ENCODE measurements at regions not wholly inside any gene's neighbourhood (a gene's known extent, or its start where the extent isn't known, plus 50 kb on each side); places are given as distances from the start of the nearest gene placed in this dataset.

DNA sequence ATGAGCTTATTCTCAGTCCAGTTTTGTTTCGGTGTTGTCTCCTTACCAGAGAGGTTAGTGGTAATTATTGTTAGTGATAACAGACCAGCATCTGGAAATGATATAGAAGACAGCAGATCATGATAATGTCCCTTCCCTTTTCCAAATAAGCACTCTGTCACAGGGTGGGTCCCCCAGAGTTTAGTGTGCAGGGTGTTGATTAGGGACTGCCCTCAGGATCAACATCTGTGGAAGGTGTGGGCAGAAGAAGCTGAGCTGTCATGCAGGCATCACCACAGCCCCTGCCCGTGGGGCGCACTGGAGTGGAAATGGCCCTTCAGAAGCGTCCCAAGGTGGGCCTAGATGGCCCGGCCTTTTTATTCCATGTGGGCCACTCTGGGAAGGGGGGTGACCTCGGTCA is 67.6 kb upstream of the DTNBP1 start:
- TF ChIP-seq ZSCAN30 (tag by site-specific recombination; IDR thresholded peaks at IDR 0.05) (no peak), TCF7L2 (IDR thresholded peaks at IDR 0.05; ENCODE audit: borderline replicate concordance, low read depth, low read length) (no peak), YY1 (tag by site-specific recombination; IDR thresholded peaks at IDR 0.05) (no peak), GLI4 (tag by site-specific recombination; IDR thresholded peaks at IDR 0.05) (no peak), REPIN1 (tag by site-specific recombination; IDR thresholded peaks at IDR 0.05; ENCODE audit: low read depth) (no peak), HOXD13 (CRISPR knock-in tag; IDR thresholded peaks at IDR 0.05; ENCODE audit: borderline replicate concordance) (no peak), SP2 (tag by site-specific recombination; IDR thresholded peaks at IDR 0.05) (no peak), SCRT1 (tag by site-specific recombination; IDR thresholded peaks at IDR 0.05; ENCODE audit: borderline replicate concordance) (no peak), ZNF133 (tag by site-specific recombination; IDR thresholded peaks at IDR 0.05) (no peak), SP7 (tag by site-specific recombination; IDR thresholded peaks at IDR 0.05) (no peak)
- TF ChIP-seq, protein P1, sequence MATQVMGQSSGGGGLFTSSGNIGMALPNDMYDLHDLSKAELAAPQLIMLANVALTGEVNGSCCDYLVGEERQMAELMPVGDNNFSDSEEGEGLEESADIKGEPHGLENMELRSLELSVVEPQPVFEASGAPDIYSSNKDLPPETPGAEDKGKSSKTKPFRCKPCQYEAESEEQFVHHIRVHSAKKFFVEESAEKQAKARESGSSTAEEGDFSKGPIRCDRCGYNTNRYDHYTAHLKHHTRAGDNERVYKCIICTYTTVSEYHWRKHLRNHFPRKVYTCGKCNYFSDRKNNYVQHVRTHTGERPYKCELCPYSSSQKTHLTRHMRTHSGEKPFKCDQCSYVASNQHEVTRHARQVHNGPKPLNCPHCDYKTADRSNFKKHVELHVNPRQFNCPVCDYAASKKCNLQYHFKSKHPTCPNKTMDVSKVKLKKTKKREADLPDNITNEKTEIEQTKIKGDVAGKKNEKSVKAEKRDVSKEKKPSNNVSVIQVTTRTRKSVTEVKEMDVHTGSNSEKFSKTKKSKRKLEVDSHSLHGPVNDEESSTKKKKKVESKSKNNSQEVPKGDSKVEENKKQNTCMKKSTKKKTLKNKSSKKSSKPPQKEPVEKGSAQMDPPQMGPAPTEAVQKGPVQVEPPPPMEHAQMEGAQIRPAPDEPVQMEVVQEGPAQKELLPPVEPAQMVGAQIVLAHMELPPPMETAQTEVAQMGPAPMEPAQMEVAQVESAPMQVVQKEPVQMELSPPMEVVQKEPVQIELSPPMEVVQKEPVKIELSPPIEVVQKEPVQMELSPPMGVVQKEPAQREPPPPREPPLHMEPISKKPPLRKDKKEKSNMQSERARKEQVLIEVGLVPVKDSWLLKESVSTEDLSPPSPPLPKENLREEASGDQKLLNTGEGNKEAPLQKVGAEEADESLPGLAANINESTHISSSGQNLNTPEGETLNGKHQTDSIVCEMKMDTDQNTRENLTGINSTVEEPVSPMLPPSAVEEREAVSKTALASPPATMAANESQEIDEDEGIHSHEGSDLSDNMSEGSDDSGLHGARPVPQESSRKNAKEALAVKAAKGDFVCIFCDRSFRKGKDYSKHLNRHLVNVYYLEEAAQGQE (tag by site-specific recombination; IDR thresholded peaks at IDR 0.05) = no peak
- TF ChIP-seq, protein P2, sequence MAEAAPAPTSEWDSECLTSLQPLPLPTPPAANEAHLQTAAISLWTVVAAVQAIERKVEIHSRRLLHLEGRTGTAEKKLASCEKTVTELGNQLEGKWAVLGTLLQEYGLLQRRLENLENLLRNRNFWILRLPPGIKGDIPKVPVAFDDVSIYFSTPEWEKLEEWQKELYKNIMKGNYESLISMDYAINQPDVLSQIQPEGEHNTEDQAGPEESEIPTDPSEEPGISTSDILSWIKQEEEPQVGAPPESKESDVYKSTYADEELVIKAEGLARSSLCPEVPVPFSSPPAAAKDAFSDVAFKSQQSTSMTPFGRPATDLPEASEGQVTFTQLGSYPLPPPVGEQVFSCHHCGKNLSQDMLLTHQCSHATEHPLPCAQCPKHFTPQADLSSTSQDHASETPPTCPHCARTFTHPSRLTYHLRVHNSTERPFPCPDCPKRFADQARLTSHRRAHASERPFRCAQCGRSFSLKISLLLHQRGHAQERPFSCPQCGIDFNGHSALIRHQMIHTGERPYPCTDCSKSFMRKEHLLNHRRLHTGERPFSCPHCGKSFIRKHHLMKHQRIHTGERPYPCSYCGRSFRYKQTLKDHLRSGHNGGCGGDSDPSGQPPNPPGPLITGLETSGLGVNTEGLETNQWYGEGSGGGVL (tag by site-specific recombination; IDR thresholded peaks at IDR 0.05) = no peak
